ENCODE measurements at regions not wholly inside any gene's neighbourhood (a gene's known extent, or its start where the extent isn't known, plus 50 kb on each side); places are given as distances from the start of the nearest gene placed in this dataset.

DNA sequence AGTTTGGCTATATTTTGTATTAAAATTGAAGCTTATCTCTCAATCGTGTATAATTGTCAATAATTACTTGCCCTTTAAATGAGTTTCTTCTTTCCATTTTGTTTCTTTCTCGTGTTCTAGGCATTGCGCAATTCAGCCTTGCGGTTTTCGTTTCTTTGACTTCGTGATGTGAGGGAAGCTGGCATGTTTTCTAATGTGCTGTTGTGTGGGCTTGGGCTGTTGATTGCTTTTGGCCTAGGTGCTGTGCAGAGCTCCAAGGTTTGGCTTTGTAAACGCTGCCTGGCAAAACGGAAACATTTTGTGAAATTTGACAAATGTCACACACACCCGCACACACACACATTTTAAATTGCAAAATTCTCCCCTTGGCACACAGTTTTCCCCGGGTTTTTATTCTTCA is 242.6 kb upstream of the TCF4 start:
- TF ChIP-seq CBX2 (IDR thresholded peaks at IDR 0.05; ENCODE audit: borderline replicate concordance, low read depth) (no peak), ZSCAN20 (CRISPR knock-in tag; IDR thresholded peaks at IDR 0.05) (no peak), BHLHE40 (IDR thresholded peaks at IDR 0.05; ENCODE audit: low read depth, low read length) (no peak)
